ENCODE measurements at regions not wholly inside any gene's neighbourhood (a gene's known extent, or its start where the extent isn't known, plus 50 kb on each side); places are given as distances from the start of the nearest gene placed in this dataset.
A peak's percentile ranks its signal among the peaks of the same experiment; 100 is the strongest.

- Histone ChIP-seq H3K9me3 (ENCODE audit: low read depth, low read length) (no peaks in the 10 kb centered on the region), H3K79me2 (ENCODE audit: insufficient read depth, low read length) (no peaks in the 10 kb centered on the region), H3K4me1 (ENCODE audit: insufficient read depth, low read length) (no peaks in the 10 kb centered on the region), H3K27me3 (ENCODE audit: insufficient read depth, low read length) (no peaks in the 10 kb centered on the region), H2AFZ (ENCODE audit: low read length) (no peak overlapping the region), H3K4me3 (ENCODE audit: insufficient read depth, low read length) (no peak overlapping the region), H4K20me1 (ENCODE audit: insufficient read depth, low read length) (no peaks in the 10 kb centered on the region), H3K4me2 (ENCODE audit: insufficient read depth, low read length) (no peak overlapping the region), H3K27ac (ENCODE audit: low read depth, low read length) (no peak overlapping the region), H3K36me3 (ENCODE audit: insufficient read depth, low read length) (no peaks in the 10 kb centered on the region)
- TF ChIP-seq CTCF (IDR thresholded peaks at IDR 0.05; ENCODE audit: extremely low read depth, low read depth, low read length) = no peak
- DNase-seq (ENCODE audit: insufficient read length, low spot score, missing footprints) = no peak
Observed at GRCh38 chr5:163635631-163636030, 130.2 kb downstream of the MAT2B start.

- H3K79me2 ChIP-seq (ENCODE audit: insufficient read depth, low read length) = no peaks in the 10 kb centered on the region
- no peak overlapping the region for H2AFZ ChIP-seq (ENCODE audit: low read length)
- H3K4me1 ChIP-seq (ENCODE audit: insufficient read depth, low read length) = no peaks in the 10 kb centered on the region
- TF ChIP-seq CTCF (IDR thresholded peaks at IDR 0.05; ENCODE audit: extremely low read depth, low read depth, low read length) = no peak
- H3K9me3 ChIP-seq (ENCODE audit: low read depth, low read length) = no peaks in the 10 kb centered on the region
- H3K27ac ChIP-seq (ENCODE audit: low read depth, low read length) = no peak overlapping the region
- no peaks in the 10 kb centered on the region for H3K27me3 ChIP-seq (ENCODE audit: insufficient read depth, low read length)
- no peak overlapping the region for H3K4me3 ChIP-seq (ENCODE audit: insufficient read depth, low read length)
- H4K20me1 ChIP-seq (ENCODE audit: insufficient read depth, low read length) = no peaks in the 10 kb centered on the region
- H3K4me2 ChIP-seq (ENCODE audit: insufficient read depth, low read length) = no peak overlapping the region
- H3K36me3 ChIP-seq (ENCODE audit: insufficient read depth, low read length) = no peaks in the 10 kb centered on the region
- DNase-seq (ENCODE audit: insufficient read length, low spot score, missing footprints) = no peak
Observed at GRCh38 chr5:163642904-163643303, 137.5 kb downstream of the MAT2B start.

- H3K4me2 ChIP-seq (ENCODE audit: insufficient read depth, low read length) = no peak overlapping the region
- no peaks in the 10 kb centered on the region for H3K79me2 ChIP-seq (ENCODE audit: insufficient read depth, low read length)
- no peaks in the 10 kb centered on the region for H3K9me3 ChIP-seq (ENCODE audit: low read depth, low read length)
- no peaks in the 10 kb centered on the region for H3K27me3 ChIP-seq (ENCODE audit: insufficient read depth, low read length)
- no peak overlapping the region for H3K27ac ChIP-seq (ENCODE audit: low read depth, low read length)
- no peak overlapping the region for H3K4me3 ChIP-seq (ENCODE audit: insufficient read depth, low read length)
- no peaks in the 10 kb centered on the region for H3K36me3 ChIP-seq (ENCODE audit: insufficient read depth, low read length)
- H2AFZ ChIP-seq (ENCODE audit: low read length) = no peak overlapping the region
- DNase-seq (ENCODE audit: insufficient read length, low spot score, missing footprints) = peak; percentile 25
- H4K20me1 ChIP-seq (ENCODE audit: insufficient read depth, low read length) = no peaks in the 10 kb centered on the region
- no peaks in the 10 kb centered on the region for H3K4me1 ChIP-seq (ENCODE audit: insufficient read depth, low read length)
- TF ChIP-seq CTCF (IDR thresholded peaks at IDR 0.05; ENCODE audit: extremely low read depth, low read depth, low read length) = no peak
Observed at GRCh38 chr5:163645421-163646416, 140.3 kb downstream of the MAT2B start.

GRCh38 chr5:163649514-163649913 is 144.1 kb downstream of the MAT2B start:
- TF ChIP-seq CTCF (IDR thresholded peaks at IDR 0.05; ENCODE audit: extremely low read depth, low read depth, low read length) = no peak
- no peaks in the 10 kb centered on the region for H3K4me1 ChIP-seq (ENCODE audit: insufficient read depth, low read length)
- no peak overlapping the region for H2AFZ ChIP-seq (ENCODE audit: low read length)
- H3K4me2 ChIP-seq (ENCODE audit: insufficient read depth, low read length) = no peak overlapping the region
- H3K27ac ChIP-seq (ENCODE audit: low read depth, low read length) = no peak overlapping the region
- no peaks in the 10 kb centered on the region for H3K27me3 ChIP-seq (ENCODE audit: insufficient read depth, low read length)
- H3K36me3 ChIP-seq (ENCODE audit: insufficient read depth, low read length) = no peaks in the 10 kb centered on the region
- H3K4me3 ChIP-seq (ENCODE audit: insufficient read depth, low read length) = no peak overlapping the region
- H3K9me3 ChIP-seq (ENCODE audit: low read depth, low read length) = peaks cover 4% of the 10 kb centered on the region
- H4K20me1 ChIP-seq (ENCODE audit: insufficient read depth, low read length) = no peaks in the 10 kb centered on the region
- H3K79me2 ChIP-seq (ENCODE audit: insufficient read depth, low read length) = no peaks in the 10 kb centered on the region
- no peak for DNase-seq (ENCODE audit: insufficient read length, low spot score, missing footprints)
